IPS-18a (cell line): ENCODE measurements at regions not wholly inside any gene's neighbourhood (a gene's known extent, or its start where the extent isn't known, plus 50 kb on each side); places are given as distances from the start of the nearest gene placed in this dataset.

Experiments used
- H3K27ac ChIP-seq: one replicate; pipeline ENCODE4 v1.5.1; 2013; ENCODE audit warnings: low read length
- H3K27me3 ChIP-seq: one replicate; pipeline ENCODE4 v1.6.1; 2013; ENCODE audit warnings: mild to moderate bottlenecking, low read length; ENCODE audit not compliant: control insufficient read depth, insufficient read depth
- H3K36me3 ChIP-seq: one replicate; pipeline ENCODE4 v1.6.1; 2013; ENCODE audit warnings: low read depth, low read length; ENCODE audit not compliant: control insufficient read depth
- H3K4me1 ChIP-seq: one replicate; pipeline ENCODE4 v1.6.1; 2013; ENCODE audit warnings: low read depth, low read length; ENCODE audit not compliant: control insufficient read depth
- H3K4me3 ChIP-seq: one replicate; pipeline ENCODE4 v1.5.1; 2013; ENCODE audit warnings: low read length
- H3K9ac ChIP-seq: one replicate; pipeline ENCODE4 v1.6.1; 2013; ENCODE audit warnings: mild to moderate bottlenecking, low read length, moderate library complexity
- H3K9me3 ChIP-seq: one replicate; pipeline ENCODE4 v1.6.1; 2013; ENCODE audit warnings: low read depth, low read length; ENCODE audit not compliant: control insufficient read depth

- Histone ChIP-seq H3K36me3 (no peaks in the 10 kb centered on the region), H3K27ac (no peak overlapping the region), H3K27me3 (no peaks in the 10 kb centered on the region), H3K4me3 (no peak overlapping the region), H3K4me1 (no peaks in the 10 kb centered on the region), H3K9ac (no peak overlapping the region), H3K9me3 (peaks cover 3% of the 10 kb centered on the region)
These were observed 139.8 kb upstream of the TANK start for GRCh38 chr2:161020437-161020836.

GRCh38 chr2:161028581-161028980, 131.6 kb upstream of the TANK start:
- no peaks in the 10 kb centered on the region for H3K36me3 ChIP-seq
- no peak overlapping the region for H3K9ac ChIP-seq
- H3K27me3 ChIP-seq: no peaks in the 10 kb centered on the region
- H3K4me3 ChIP-seq: no peak overlapping the region
- no peak overlapping the region for H3K27ac ChIP-seq
- no peaks in the 10 kb centered on the region for H3K9me3 ChIP-seq
- H3K4me1 ChIP-seq: no peaks in the 10 kb centered on the region

- H3K36me3 ChIP-seq: no peaks in the 10 kb centered on the region
- H3K4me3 ChIP-seq: no peak overlapping the region
- H3K9ac ChIP-seq: no peak overlapping the region
- H3K27me3 ChIP-seq: no peaks in the 10 kb centered on the region
- H3K9me3 ChIP-seq: no peaks in the 10 kb centered on the region
- H3K4me1 ChIP-seq: no peaks in the 10 kb centered on the region
- no peak overlapping the region for H3K27ac ChIP-seq
These were observed 130.9 kb upstream of the TANK start for GRCh38 chr2:161029321-161029720.

GRCh38 chr2:161030260-161031063, 129.8 kb upstream of the TANK start:
- Histone ChIP-seq H3K4me3 (no peak overlapping the region), H3K9ac (no peak overlapping the region), H3K27ac (no peak overlapping the region)

GRCh38 chr2:161031511-161031910, 128.7 kb upstream of the TANK start:
- H3K4me1 ChIP-seq: no peaks in the 10 kb centered on the region
- H3K27ac ChIP-seq: no peak overlapping the region
- no peaks in the 10 kb centered on the region for H3K27me3 ChIP-seq
- H3K4me3 ChIP-seq: no peak overlapping the region
- H3K9ac ChIP-seq: no peak overlapping the region
- H3K36me3 ChIP-seq: no peaks in the 10 kb centered on the region
- no peaks in the 10 kb centered on the region for H3K9me3 ChIP-seq

More at GRCh38 chr2:161030260-161031063, 129.8 kb upstream of the TANK start:
- H3K4me1 ChIP-seq: no peaks in the 10 kb centered on the region
- H3K27me3 ChIP-seq: no peaks in the 10 kb centered on the region
- H3K9me3 ChIP-seq: no peaks in the 10 kb centered on the region
- no peaks in the 10 kb centered on the region for H3K36me3 ChIP-seq

GRCh38 chr2:161032635-161033034, 127.6 kb upstream of the TANK start:
- Histone ChIP-seq H3K9me3 (no peaks in the 10 kb centered on the region), H3K4me1 (no peaks in the 10 kb centered on the region), H3K27ac (no peak overlapping the region), H3K36me3 (no peaks in the 10 kb centered on the region), H3K4me3 (no peak overlapping the region), H3K27me3 (no peaks in the 10 kb centered on the region), H3K9ac (no peak overlapping the region)

- no peaks in the 10 kb centered on the region for H3K36me3 ChIP-seq
These were observed 127.1 kb upstream of the TANK start for GRCh38 chr2:161033059-161033660.

GRCh38 chr2:161036926-161037325, 123.3 kb upstream of the TANK start:
- Histone ChIP-seq H3K4me1 (no peaks in the 10 kb centered on the region), H3K27me3 (no peaks in the 10 kb centered on the region), H3K9ac (no peak overlapping the region)

More at GRCh38 chr2:161033059-161033660, 127.1 kb upstream of the TANK start:
- Histone ChIP-seq H3K4me3 (no peak overlapping the region), H3K27ac (no peak overlapping the region), H3K4me1 (no peaks in the 10 kb centered on the region), H3K9ac (no peak overlapping the region), H3K27me3 (no peaks in the 10 kb centered on the region), H3K9me3 (no peaks in the 10 kb centered on the region)

GRCh38 chr2:161039071-161039470, 121.2 kb upstream of the TANK start:
- Histone ChIP-seq H3K9me3 (no peaks in the 10 kb centered on the region), H3K4me1 (no peaks in the 10 kb centered on the region), H3K9ac (no peak overlapping the region), H3K4me3 (no peak overlapping the region), H3K27me3 (no peaks in the 10 kb centered on the region), H3K36me3 (no peaks in the 10 kb centered on the region), H3K27ac (no peak overlapping the region)

More at GRCh38 chr2:161036926-161037325, 123.3 kb upstream of the TANK start:
- no peak overlapping the region for H3K4me3 ChIP-seq
- H3K9me3 ChIP-seq: no peaks in the 10 kb centered on the region
- H3K36me3 ChIP-seq: no peaks in the 10 kb centered on the region
- no peak overlapping the region for H3K27ac ChIP-seq

GRCh38 chr2:161041356-161041755, 118.9 kb upstream of the TANK start:
- no peaks in the 10 kb centered on the region for H3K4me1 ChIP-seq
- no peak overlapping the region for H3K9ac ChIP-seq
- no peak overlapping the region for H3K27ac ChIP-seq
- H3K27me3 ChIP-seq: no peaks in the 10 kb centered on the region
- H3K4me3 ChIP-seq: no peak overlapping the region
- H3K9me3 ChIP-seq: no peaks in the 10 kb centered on the region
- no peaks in the 10 kb centered on the region for H3K36me3 ChIP-seq

GRCh38 chr2:161042990-161043625, 117.1 kb upstream of the TANK start:
- H3K4me1 ChIP-seq: peaks cover 7% of the 10 kb centered on the region

More at GRCh38 chr2:161042990-161043625, 117.1 kb upstream of the TANK start:
- H3K9ac ChIP-seq: no peak overlapping the region
- H3K9me3 ChIP-seq: no peaks in the 10 kb centered on the region
- H3K27me3 ChIP-seq: no peaks in the 10 kb centered on the region
- H3K36me3 ChIP-seq: no peaks in the 10 kb centered on the region
- no peak overlapping the region for H3K4me3 ChIP-seq
- no peak overlapping the region for H3K27ac ChIP-seq
